Activated B cell treated with CpG ODN at 0.5 μM for 24 hours (primary cell): ENCODE measurements at regions not wholly inside any gene's neighbourhood (a gene's known extent, or its start where the extent isn't known, plus 50 kb on each side); places are given as distances from the start of the nearest gene placed in this dataset.

ENCODE experiments used
- ATAC-seq: fragments of 200-7000 bp; cut with Tn5 transposase; one replicate; pipeline ENCODE4 v1.10.0; 2021; ENCODE audit warnings: low read depth, mild to moderate bottlenecking, moderate library complexity
- CTCF ChIA-PET: fragments of 350-600 bp; sonication (Branson Sonifier 250); formaldehyde crosslinking; loops from one replicate; lab custom pipeline; 2021; ENCODE audit warnings: antibody characterized with exemption; lab: Charles Lee
- POLR2A ChIA-PET: fragments of 350-600 bp; sonication (Branson Sonifier 250); formaldehyde crosslinking; loops from one replicate; lab custom pipeline; 2021; ENCODE audit warnings: antibody characterized with exemption; lab: Charles Lee
- DNase-seq: peaks from one replicate; pipeline ENCODE4 v3.0.0; 2022
- H3K27ac Mint-ChIP-seq: one replicate; pipeline ENCODE4 v1.8.0; 2020; ENCODE audit warnings: mixed read lengths
- H3K27me3 Mint-ChIP-seq: one replicate; pipeline ENCODE4 v1.8.0; 2021; ENCODE audit warnings: mixed read lengths
- H3K36me3 Mint-ChIP-seq: one replicate; pipeline ENCODE4 v1.8.0; 2021; ENCODE audit warnings: low read depth, mixed read lengths
- H3K4me1 Mint-ChIP-seq: one replicate; pipeline ENCODE4 v1.8.0; 2021; ENCODE audit warnings: mixed read lengths
- H3K4me3 Mint-ChIP-seq: one replicate; pipeline ENCODE4 v1.8.0; 2020; ENCODE audit warnings: mild to moderate bottlenecking, mixed read lengths
- H3K9me3 Mint-ChIP-seq: one replicate; pipeline ENCODE4 v1.8.0; 2020; ENCODE audit warnings: mixed read lengths
- intact Hi-C: fragments of 100-400 bp; cut with micrococcal nuclease; formaldehyde crosslinking; loops from one replicate; pipeline ENCODE4 v1.15.1; 2024
- TF ChIP-seq, protein P1 (sequence below): fragments of 200-600 bp; IDR thresholded peaks from one replicate; pipeline ENCODE4 v1.8.0; 2022; ENCODE audit warnings: antibody characterized with exemption, mild to moderate bottlenecking

DNA sequence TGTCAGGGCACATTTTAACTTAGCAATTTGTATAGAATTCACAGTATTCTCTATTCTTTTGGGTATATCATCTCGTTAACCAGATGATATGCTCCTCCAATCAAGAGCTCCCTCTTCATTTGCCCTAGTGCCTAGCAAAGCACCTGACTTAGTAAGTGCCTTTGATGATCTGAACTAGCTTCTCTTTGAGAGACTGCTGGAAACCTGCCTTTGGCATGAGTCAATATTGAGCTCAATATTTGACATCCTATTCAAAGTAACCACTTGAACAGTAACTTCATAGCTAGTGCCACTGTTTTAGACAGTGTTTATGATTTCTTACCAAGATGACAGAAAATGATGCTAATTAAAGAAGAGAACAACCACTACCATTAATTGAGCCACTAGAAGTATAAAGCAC lies 696.3 kb upstream of the UBE2E2 start:
- H3K36me3 Mint-ChIP-seq, result no peaks in the 10 kb centered on the region
- CTCF ChIA-PET, result no interaction called here
- no peak overlapping the region for H3K27ac Mint-ChIP-seq
- POLR2A ChIA-PET, result no interaction called here
- ATAC-seq (no peak), DNase-seq (no peak)
- H3K4me1 Mint-ChIP-seq, result no peaks in the 10 kb centered on the region
- H3K27me3 Mint-ChIP-seq, result no peaks in the 10 kb centered on the region
- H3K4me3 Mint-ChIP-seq, result no peak overlapping the region
- TF ChIP-seq, protein P1, sequence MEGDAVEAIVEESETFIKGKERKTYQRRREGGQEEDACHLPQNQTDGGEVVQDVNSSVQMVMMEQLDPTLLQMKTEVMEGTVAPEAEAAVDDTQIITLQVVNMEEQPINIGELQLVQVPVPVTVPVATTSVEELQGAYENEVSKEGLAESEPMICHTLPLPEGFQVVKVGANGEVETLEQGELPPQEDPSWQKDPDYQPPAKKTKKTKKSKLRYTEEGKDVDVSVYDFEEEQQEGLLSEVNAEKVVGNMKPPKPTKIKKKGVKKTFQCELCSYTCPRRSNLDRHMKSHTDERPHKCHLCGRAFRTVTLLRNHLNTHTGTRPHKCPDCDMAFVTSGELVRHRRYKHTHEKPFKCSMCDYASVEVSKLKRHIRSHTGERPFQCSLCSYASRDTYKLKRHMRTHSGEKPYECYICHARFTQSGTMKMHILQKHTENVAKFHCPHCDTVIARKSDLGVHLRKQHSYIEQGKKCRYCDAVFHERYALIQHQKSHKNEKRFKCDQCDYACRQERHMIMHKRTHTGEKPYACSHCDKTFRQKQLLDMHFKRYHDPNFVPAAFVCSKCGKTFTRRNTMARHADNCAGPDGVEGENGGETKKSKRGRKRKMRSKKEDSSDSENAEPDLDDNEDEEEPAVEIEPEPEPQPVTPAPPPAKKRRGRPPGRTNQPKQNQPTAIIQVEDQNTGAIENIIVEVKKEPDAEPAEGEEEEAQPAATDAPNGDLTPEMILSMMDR, result no peak
- intact Hi-C loops, result no loop called here
- no peaks in the 10 kb centered on the region for H3K9me3 Mint-ChIP-seq

DNA sequence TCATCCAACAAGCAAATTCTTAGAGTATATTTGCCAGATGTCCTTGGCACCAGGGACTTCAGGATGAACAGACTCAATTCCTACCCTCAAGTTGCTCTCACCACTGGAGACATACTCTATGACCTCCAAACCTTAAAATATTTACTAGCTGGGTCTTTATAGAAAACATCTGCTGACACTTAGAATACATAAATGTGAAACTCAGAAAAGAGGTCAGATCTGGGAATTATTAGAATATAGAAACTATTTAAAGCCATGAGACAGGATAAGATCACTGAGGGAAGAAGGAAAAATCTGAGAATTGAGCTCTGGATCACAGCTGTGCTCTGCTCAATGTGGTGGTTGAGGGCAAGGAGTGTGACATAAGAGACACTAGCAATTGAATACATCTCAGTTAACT lies 695.4 kb upstream of the UBE2E2 start:
- ATAC-seq, result no peak
- H3K4me3 Mint-ChIP-seq, result no peak overlapping the region
- H3K9me3 Mint-ChIP-seq, result no peaks in the 10 kb centered on the region

DNA sequence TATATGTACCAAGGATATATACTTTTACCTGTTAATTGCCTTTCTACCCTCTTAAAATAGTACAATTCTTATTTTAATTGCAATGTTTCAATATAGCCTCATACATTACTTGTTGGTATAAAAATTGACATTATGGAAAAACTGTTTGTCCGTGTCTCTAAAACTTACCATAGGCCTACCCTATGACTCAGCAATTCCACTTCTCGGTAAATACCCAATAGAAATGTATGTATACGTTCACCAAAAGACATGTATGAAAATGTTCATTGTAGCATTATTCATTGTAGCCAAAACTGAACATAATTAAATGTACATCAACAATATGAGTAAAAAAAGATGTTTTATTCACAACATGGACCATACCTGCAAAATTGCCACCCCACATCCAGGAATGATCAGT lies 679.2 kb upstream of the UBE2E2 start:
- no peak overlapping the region for H3K4me3 Mint-ChIP-seq
- no peak overlapping the region for H3K27ac Mint-ChIP-seq
- H3K9me3 Mint-ChIP-seq, result peaks cover 11% of the 10 kb centered on the region
- intact Hi-C loops, result no loop called here
- no peaks in the 10 kb centered on the region for H3K36me3 Mint-ChIP-seq
- ATAC-seq (no peak), DNase-seq (no peak)
- H3K4me1 Mint-ChIP-seq, result no peaks in the 10 kb centered on the region
- CTCF ChIA-PET, result no interaction called here
- POLR2A ChIA-PET, result no interaction called here
- H3K27me3 Mint-ChIP-seq, result no peaks in the 10 kb centered on the region
- TF ChIP-seq, protein P1, result no peak

More for the DNA sequence above, 695.4 kb upstream of the UBE2E2 start:
- intact Hi-C loops, result no loop called here
- Mint-ChIP-seq H3K27me3 (no peaks in the 10 kb centered on the region), H3K27ac (no peak overlapping the region), H3K4me1 (no peaks in the 10 kb centered on the region), H3K36me3 (no peaks in the 10 kb centered on the region)
- DNase-seq, result no peak
- POLR2A ChIA-PET, result no interaction called here
- CTCF ChIA-PET, result no interaction called here
- TF ChIP-seq, protein P1, result no peak

DNA sequence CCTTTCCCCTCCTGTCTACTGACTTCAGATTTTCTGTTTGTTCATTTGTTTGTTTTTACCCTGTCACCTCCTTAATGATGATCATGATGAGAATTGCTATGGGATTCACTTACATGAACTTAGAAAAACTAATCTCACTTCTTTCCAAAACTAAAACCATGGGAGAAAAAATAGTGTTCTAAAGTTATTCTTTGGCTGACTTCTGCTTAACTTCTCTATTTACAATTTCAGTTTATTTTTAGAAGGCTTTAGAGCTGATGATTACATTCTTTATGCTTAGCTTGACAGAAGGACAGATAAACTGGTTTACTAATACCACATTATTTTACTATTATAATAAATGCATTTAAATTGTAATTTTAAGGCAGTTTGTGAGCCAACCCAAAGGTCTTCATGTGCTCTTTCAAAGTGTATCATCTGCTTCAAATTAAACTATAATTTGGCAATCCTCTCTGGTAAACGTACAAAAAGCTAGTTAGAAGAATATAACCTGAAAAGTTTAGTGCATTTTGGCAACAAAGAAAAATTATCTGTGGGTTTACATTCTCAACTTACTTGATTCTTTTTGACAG lies 676.8 kb upstream of the UBE2E2 start:
- no peaks in the 10 kb centered on the region for H3K4me1 Mint-ChIP-seq
- H3K27me3 Mint-ChIP-seq, result no peaks in the 10 kb centered on the region
- DNase-seq, result no peak
- no peaks in the 10 kb centered on the region for H3K36me3 Mint-ChIP-seq
- POLR2A ChIA-PET, result no interaction called here
- intact Hi-C loops, result no loop called here
- TF ChIP-seq, protein P1, result no peak
- no peak overlapping the region for H3K27ac Mint-ChIP-seq
- no peak overlapping the region for H3K4me3 Mint-ChIP-seq
- ATAC-seq, result no peak
- peaks cover 11% of the 10 kb centered on the region for H3K9me3 Mint-ChIP-seq
- CTCF ChIA-PET, result no interaction called here

DNA sequence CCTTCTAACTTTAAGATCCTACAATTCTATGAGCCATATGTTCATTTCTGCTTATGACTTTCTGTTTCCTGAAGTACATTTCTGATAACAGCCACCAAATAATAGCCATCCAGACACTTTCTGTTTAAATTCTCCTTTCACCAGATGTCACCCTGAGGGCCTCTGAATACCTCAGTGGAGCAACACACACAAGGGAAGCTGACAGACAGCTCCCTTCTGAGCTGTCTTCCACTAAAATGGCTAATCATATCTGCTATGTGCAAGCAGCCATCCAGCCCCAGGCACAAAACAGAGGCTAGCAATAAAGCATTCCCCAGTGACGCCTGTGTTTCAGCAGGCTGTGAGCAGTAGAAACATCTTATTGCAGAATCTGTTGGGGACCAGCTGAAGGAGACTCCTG lies 666.6 kb upstream of the UBE2E2 start:
- H3K4me3 Mint-ChIP-seq, result no peak overlapping the region
- DNase-seq, result no peak
- no peak for ATAC-seq
- no peaks in the 10 kb centered on the region for H3K4me1 Mint-ChIP-seq
- CTCF ChIA-PET, result no interaction called here
- no peaks in the 10 kb centered on the region for H3K27me3 Mint-ChIP-seq
- H3K36me3 Mint-ChIP-seq, result no peaks in the 10 kb centered on the region
- TF ChIP-seq, protein P1, result no peak
- H3K27ac Mint-ChIP-seq, result no peak overlapping the region
- intact Hi-C loops, result no loop called here
- POLR2A ChIA-PET, result no interaction called here
- peaks cover 8% of the 10 kb centered on the region for H3K9me3 Mint-ChIP-seq
